ENCODE measurements at regions not wholly inside any gene's neighbourhood (a gene's known extent, or its start where the extent isn't known, plus 50 kb on each side); places are given as distances from the start of the nearest gene placed in this dataset.

GRCh38 chr12:40569626-40570179 is 122.5 kb upstream of the CNTN1 start:
- H4K8ac ChIP-seq (replicated peaks; ENCODE audit: insufficient read length, low read depth, low read length), result no peak overlapping the region
- no peak overlapping the region for H3K18ac ChIP-seq (ENCODE audit: insufficient read length, low read depth, low read length)
- TF ChIP-seq CTCF (conservative IDR thresholded peaks at IDR 0.05), result no peak
- no peak overlapping the region for H3K56ac ChIP-seq (ENCODE audit: insufficient read length, low read depth, low read length)
- no peak overlapping the region for H2AK5ac ChIP-seq (ENCODE audit: insufficient read length, low read length)
- H2BK20ac ChIP-seq (ENCODE audit: low read depth, low read length, poor library complexity, severe bottlenecking), result no peak overlapping the region
- no peak overlapping the region for H3K27ac ChIP-seq (ENCODE audit: insufficient read length, low read depth, low read length)
- H3K9me3 ChIP-seq (ENCODE audit: control insufficient read depth, low read depth, low read length), result no peaks in the 10 kb centered on the region
- DNase-seq, result no peak
- no peak overlapping the region for H3K14ac ChIP-seq (ENCODE audit: insufficient read depth, low read length)
- no peak overlapping the region for H3K23ac ChIP-seq (ENCODE audit: insufficient read length, low read depth, low read length)
- H2BK120ac ChIP-seq (ENCODE audit: low read depth, low read length, poor library complexity, severe bottlenecking), result no peak overlapping the region
- Mint-ChIP-seq H3K9me3 (no peaks in the 10 kb centered on the region), H3K27ac (no peak overlapping the region), H3K4me1 (no peaks in the 10 kb centered on the region), H3K27me3 (ENCODE audit: low read depth) (no peaks in the 10 kb centered on the region; the same call in 1 of the 2 replicates), H3K36me3 (ENCODE audit: insufficient read depth in 1 of 3, low read depth in 3 of 3) (no peaks in the 10 kb centered on the region), H3K4me3 (no peak overlapping the region)
- no peak overlapping the region for H3K4ac ChIP-seq (ENCODE audit: low read depth, low read length)
- H3K9ac ChIP-seq (ENCODE audit: extremely low read depth, insufficient read length, low read length), result no peak overlapping the region
- H4K20me1 ChIP-seq (ENCODE audit: control insufficient read depth, insufficient read depth, insufficient read length), result no peaks in the 10 kb centered on the region
- no peak overlapping the region for H3T11ph ChIP-seq (ENCODE audit: low read length)
- no peak overlapping the region for H2AFZ ChIP-seq (ENCODE audit: low read length)
- no CpG with 5 or more reads among the region's 1 CpG for WGBS (ENCODE audit: extremely low coverage, insufficient read length, low lambda C conversion rate)
- H2BK12ac ChIP-seq (ENCODE audit: insufficient read length, low read depth, low read length), result no peak overlapping the region
- H3K27me3 ChIP-seq (ENCODE audit: insufficient read depth, low read length), result no peaks in the 10 kb centered on the region
- no peaks in the 10 kb centered on the region for H3K79me2 ChIP-seq (ENCODE audit: insufficient read depth, low read length)
- no peaks in the 10 kb centered on the region for H3K79me1 ChIP-seq (ENCODE audit: insufficient read depth, low read depth, low read length, poor library complexity, severe bottlenecking)
- no peak overlapping the region for H3K4me2 ChIP-seq (ENCODE audit: insufficient read depth, insufficient read length, low read length)
- H2BK5ac ChIP-seq (ENCODE audit: insufficient read length, low read length), result no peak overlapping the region
- H3K23me2 ChIP-seq (ENCODE audit: insufficient read length, low read depth, low read length, poor library complexity, severe bottlenecking), result no peaks in the 10 kb centered on the region
- H4K91ac ChIP-seq (ENCODE audit: insufficient read length, low read depth, low read length), result no peak overlapping the region
- no peaks in the 10 kb centered on the region for H3K4me1 ChIP-seq (ENCODE audit: insufficient read depth, low read length)
- no peak overlapping the region for H2BK15ac ChIP-seq (ENCODE audit: low read depth, low read length)
- H4K5ac ChIP-seq (ENCODE audit: insufficient read length, low read depth, low read length), result no peak overlapping the region

Measured in H9 (cell line).